OCI-LY7 (cell line): ENCODE measurements at regions not wholly inside any gene's neighbourhood (a gene's known extent, or its start where the extent isn't known, plus 50 kb on each side); places are given as distances from the start of the nearest gene placed in this dataset.

ENCODE experiments used
- BruUV-seq: library from RNA; stranded (reverse); fragments of 400-500 nt; replicated peaks from 2 replicates; lab custom pipeline; 2021; lab: Mats Ljungman, UMichigan
- CTCF ChIA-PET: fragments of 300-600 bp; sonication (Branson Sonifier 250); formaldehyde crosslinking; loops from one replicate; lab custom pipeline; 2022; ENCODE audit warnings: antibody characterized with exemption; ENCODE audit not compliant: unreplicated experiment; lab: Charles Lee
- POLR2A ChIA-PET: fragments of 300-600 bp; sonication (Branson Sonifier 250); formaldehyde crosslinking; loops from one replicate; lab custom pipeline; 2022; ENCODE audit warnings: antibody characterized with exemption; lab: Charles Lee
- DNase-seq: peaks from one replicate; pipeline ENCODE4 v3.0.0-alpha.2; 2015; ENCODE audit warnings: low spot score
- H2AFZ ChIP-seq: fragments of 200-600 bp; sonication (generic), shearing (Covaris generic); 2 replicates; pipeline ENCODE4 v1.6.1; 2014; ENCODE audit warnings: mild to moderate bottlenecking, antibody characterized with exemption, low read length, moderate library complexity
- H3K27ac ChIP-seq: fragments of 200-600 bp; sonication (generic); 2 replicates; pipeline ENCODE4 v1.5.1; 2014; ENCODE audit warnings: mixed run types, low read depth, mild to moderate bottlenecking, moderate library complexity, low read length, inconsistent platforms; ENCODE audit not compliant: poor library complexity, severe bottlenecking
- H3K36me3 ChIP-seq: fragments of 200-600 bp; sonication (generic); 2 replicates; pipeline ENCODE4 v1.6.1; 2014; ENCODE audit warnings: mild to moderate bottlenecking, antibody characterized with exemption, low read length, moderate library complexity, mixed read lengths; ENCODE audit not compliant: insufficient read depth
- H3K4me1 ChIP-seq: fragments of 200-600 bp; sonication (generic); 2 replicates; pipeline ENCODE4 v1.5.1; 2014; ENCODE audit warnings: mild to moderate bottlenecking, low read length; ENCODE audit not compliant: insufficient read depth, poor library complexity, severe bottlenecking
- H3K4me2 ChIP-seq: fragments of 200-600 bp; sonication (generic); 2 replicates; pipeline ENCODE4 v1.6.1; 2014; ENCODE audit warnings: mild to moderate bottlenecking, low read length
- H3K4me3 ChIP-seq: fragments of 200-600 bp; sonication (generic); 2 replicates; pipeline ENCODE4 v1.5.1; 2014; ENCODE audit warnings: mild to moderate bottlenecking, low read depth, low read length; ENCODE audit not compliant: poor library complexity, severe bottlenecking
- H3K79me2 ChIP-seq: fragments of 200-600 bp; sonication (generic); 2 replicates; pipeline ENCODE4 v1.6.1; 2016; ENCODE audit warnings: low read depth, mild to moderate bottlenecking, low read length, moderate library complexity, mixed read lengths; ENCODE audit not compliant: insufficient read depth
- H3K9me2 ChIP-seq: fragments of 200-600 bp; sonication (generic); 2 replicates; pipeline ENCODE4 v1.6.1; 2016; ENCODE audit warnings: mild to moderate bottlenecking, low read length, mixed read lengths; ENCODE audit not compliant: insufficient read depth
- H3K9me3 ChIP-seq: fragments of 200-600 bp; sonication (generic); 2 replicates; pipeline ENCODE4 v1.6.1; 2014; ENCODE audit warnings: mild to moderate bottlenecking, mixed run types, low read length, mixed read lengths
- H4K20me1 ChIP-seq: fragments of 200-600 bp; sonication (generic); 2 replicates; pipeline ENCODE4 v1.6.1; 2014; ENCODE audit warnings: mild to moderate bottlenecking, antibody characterized with exemption, low read length, moderate library complexity, mixed read lengths; ENCODE audit not compliant: insufficient read depth
- EZH2phosphoT487 ChIP-seq: fragments of 200-600 bp; sonication (generic); IDR thresholded peaks from 2 replicates; pipeline ENCODE4 v1.6.1; 2018; ENCODE audit warnings: low read depth, borderline replicate concordance, mild to moderate bottlenecking, mixed run types, antibody characterized with exemption, low read length, moderate library complexity, mixed read lengths
- intact Hi-C: fragments of 100-400 bp; cut with micrococcal nuclease; formaldehyde crosslinking; loops from one replicate; pipeline ENCODE4 v1.10.0; 2022; ENCODE audit not compliant: unreplicated experiment
- TF ChIP-seq, protein P1 (sequence below): fragments of 200-600 bp; sonication (generic); conservative IDR thresholded peaks from 2 replicates; pipeline ENCODE4 v1.5.1; 2014; ENCODE audit warnings: mild to moderate bottlenecking, antibody characterized with exemption, low read length, moderate library complexity, mixed read lengths

DNA sequence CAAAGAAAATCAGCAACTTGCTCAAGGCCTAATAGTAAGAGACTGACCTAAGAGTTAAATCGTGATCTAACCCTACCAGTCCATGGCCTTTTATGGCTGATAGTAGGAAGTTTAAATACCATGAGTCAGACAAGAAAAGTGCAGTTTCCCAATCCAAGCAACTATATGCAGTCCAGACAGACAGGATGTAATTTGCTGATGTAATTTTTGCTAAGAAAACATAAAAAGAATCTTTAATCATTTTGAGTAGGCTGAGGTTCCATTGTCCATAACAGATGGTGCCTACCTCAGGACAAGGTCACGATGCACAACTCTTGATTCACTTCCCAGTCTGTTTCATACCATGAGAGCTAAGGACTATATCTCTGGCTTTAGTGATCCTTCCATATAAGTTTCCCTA lies 317.5 kb upstream of the GRIA3 start:
- Histone ChIP-seq H3K79me2 (no peaks in the 10 kb centered on the region), H4K20me1 (no peaks in the 10 kb centered on the region), H3K27ac (no peak overlapping the region), H2AFZ (no peak overlapping the region), H3K36me3 (no peaks in the 10 kb centered on the region), H3K9me2 (no peaks in the 10 kb centered on the region), H3K9me3 (no peaks in the 10 kb centered on the region), H3K4me3 (no peak overlapping the region), H3K4me1 (no peaks in the 10 kb centered on the region), H3K4me2 (no peak overlapping the region)
- intact Hi-C loops = no loop called here
- POLR2A ChIA-PET = no interaction called here
- CTCF ChIA-PET = no interaction called here
- no peak for DNase-seq
- no TSS peak for BruUV-seq
- TF ChIP-seq EZH2phosphoT487 = no peak
- TF ChIP-seq, protein P1, sequence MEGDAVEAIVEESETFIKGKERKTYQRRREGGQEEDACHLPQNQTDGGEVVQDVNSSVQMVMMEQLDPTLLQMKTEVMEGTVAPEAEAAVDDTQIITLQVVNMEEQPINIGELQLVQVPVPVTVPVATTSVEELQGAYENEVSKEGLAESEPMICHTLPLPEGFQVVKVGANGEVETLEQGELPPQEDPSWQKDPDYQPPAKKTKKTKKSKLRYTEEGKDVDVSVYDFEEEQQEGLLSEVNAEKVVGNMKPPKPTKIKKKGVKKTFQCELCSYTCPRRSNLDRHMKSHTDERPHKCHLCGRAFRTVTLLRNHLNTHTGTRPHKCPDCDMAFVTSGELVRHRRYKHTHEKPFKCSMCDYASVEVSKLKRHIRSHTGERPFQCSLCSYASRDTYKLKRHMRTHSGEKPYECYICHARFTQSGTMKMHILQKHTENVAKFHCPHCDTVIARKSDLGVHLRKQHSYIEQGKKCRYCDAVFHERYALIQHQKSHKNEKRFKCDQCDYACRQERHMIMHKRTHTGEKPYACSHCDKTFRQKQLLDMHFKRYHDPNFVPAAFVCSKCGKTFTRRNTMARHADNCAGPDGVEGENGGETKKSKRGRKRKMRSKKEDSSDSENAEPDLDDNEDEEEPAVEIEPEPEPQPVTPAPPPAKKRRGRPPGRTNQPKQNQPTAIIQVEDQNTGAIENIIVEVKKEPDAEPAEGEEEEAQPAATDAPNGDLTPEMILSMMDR = no peak

DNA sequence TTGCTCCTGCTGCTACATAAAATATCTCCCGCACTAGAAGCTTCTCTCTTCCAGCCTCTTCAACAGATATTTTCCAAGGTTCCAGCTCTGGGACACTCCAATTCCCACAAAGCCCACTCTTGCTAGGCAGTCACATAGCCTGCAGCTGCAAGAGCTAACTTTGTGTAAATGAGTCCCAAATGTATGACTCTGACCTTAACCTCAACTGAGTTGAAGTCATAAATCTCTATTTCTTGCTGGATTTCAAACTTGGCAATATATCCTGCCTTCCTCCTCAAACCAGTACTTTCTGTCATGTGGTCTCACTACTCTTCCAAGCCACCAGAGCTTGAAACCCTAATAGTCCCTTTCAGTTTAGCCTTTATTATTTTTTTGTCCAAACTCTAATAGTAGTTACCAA lies 315.4 kb upstream of the GRIA3 start:
- intact Hi-C loops = no loop called here
- no TSS peak for BruUV-seq
- Histone ChIP-seq H3K4me2 (no peak overlapping the region), H3K9me3 (no peaks in the 10 kb centered on the region), H4K20me1 (no peaks in the 10 kb centered on the region), H3K27ac (no peak overlapping the region), H3K36me3 (no peaks in the 10 kb centered on the region), H3K79me2 (no peaks in the 10 kb centered on the region), H3K4me3 (no peak overlapping the region), H2AFZ (no peak overlapping the region), H3K9me2 (no peaks in the 10 kb centered on the region), H3K4me1 (no peaks in the 10 kb centered on the region)
- no peak for DNase-seq
- ChIA-PET CTCF (no interaction called here), POLR2A (interaction anchor here (0.7 kb wide), 1 partner anchor 210 kb away, joined by 4 read pairs; no protein-coding TSS in a partner anchor)
- TF ChIP-seq, protein P1 = no peak
- TF ChIP-seq EZH2phosphoT487 = no peak

DNA sequence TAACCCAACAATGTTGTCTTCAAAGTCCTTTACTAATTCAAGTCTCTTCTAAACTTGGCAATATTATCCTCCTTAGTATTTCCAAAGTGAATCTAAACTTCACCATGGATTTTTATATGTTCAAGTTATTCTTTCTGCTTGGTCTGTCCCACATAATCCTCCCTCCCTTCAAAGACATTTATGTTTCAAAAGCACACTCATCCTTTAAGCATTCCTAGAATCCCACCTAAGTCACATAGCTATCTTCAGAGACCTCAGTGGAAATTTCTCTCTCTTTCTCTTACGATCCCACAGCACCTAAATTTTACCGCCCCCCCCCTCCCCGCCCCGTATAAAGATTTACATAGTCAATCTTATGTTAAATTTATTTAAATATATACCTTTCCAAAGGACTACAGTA lies 314.9 kb upstream of the GRIA3 start:
- Histone ChIP-seq H2AFZ (no peak overlapping the region), H3K9me2 (no peaks in the 10 kb centered on the region), H3K9me3 (no peaks in the 10 kb centered on the region), H3K36me3 (no peaks in the 10 kb centered on the region), H3K4me3 (no peak overlapping the region), H3K4me2 (no peak overlapping the region), H3K79me2 (no peaks in the 10 kb centered on the region), H4K20me1 (no peaks in the 10 kb centered on the region), H3K27ac (no peak overlapping the region), H3K4me1 (no peaks in the 10 kb centered on the region)
- ChIA-PET POLR2A (no interaction called here), CTCF (no interaction called here)
- no peak for DNase-seq
- intact Hi-C loops = no loop called here
- BruUV-seq = no TSS peak
- no peak for TF ChIP-seq EZH2phosphoT487
- TF ChIP-seq, protein P1 = no peak
